ENCODE measurements at regions not wholly inside any gene's neighbourhood (a gene's known extent, or its start where the extent isn't known, plus 50 kb on each side); places are given as distances from the start of the nearest gene placed in this dataset.

GRCh38 chr3:23036728-23037127 lies 166.4 kb upstream of the UBE2E2 start:
- CTCF ChIA-PET: no interaction called here
- Mint-ChIP-seq H3K9me3 (ENCODE audit: unreplicated experiment) (peaks cover 7% of the 10 kb centered on the region), H3K36me3 (ENCODE audit: insufficient read depth, unreplicated experiment) (no peaks in the 10 kb centered on the region), H3K4me1 (ENCODE audit: insufficient read depth, unreplicated experiment) (peaks cover 20% of the 10 kb centered on the region), H3K4me3 (ENCODE audit: unreplicated experiment) (no peak overlapping the region), H3K27me3 (ENCODE audit: insufficient read depth, unreplicated experiment) (peaks cover 10% of the 10 kb centered on the region), H3K27ac (ENCODE audit: low read depth, unreplicated experiment) (peak overlapping the region; percentile 77)
- POLR2A ChIA-PET: no interaction called here
- intact Hi-C loops (cut with micrococcal nuclease): no loop called here
- no TSS peak for BruUV-seq (replicated peaks)
- no peak for TF ChIP-seq CTCF (IDR thresholded peaks at IDR 0.05; ENCODE audit: unreplicated experiment)
- no peak for DNase-seq (ENCODE audit: unreplicated experiment)

- H3K27me3 Mint-ChIP-seq (ENCODE audit: insufficient read depth, unreplicated experiment): peaks cover 10% of the 10 kb centered on the region
- H3K36me3 Mint-ChIP-seq (ENCODE audit: insufficient read depth, unreplicated experiment): no peaks in the 10 kb centered on the region
- H3K4me1 Mint-ChIP-seq (ENCODE audit: insufficient read depth, unreplicated experiment): peaks cover 32% of the 10 kb centered on the region
- BruUV-seq (replicated peaks): no TSS peak
- POLR2A ChIA-PET: no interaction called here
- CTCF ChIA-PET: no interaction called here
- intact Hi-C loops (cut with micrococcal nuclease): no loop called here
- H3K4me3 Mint-ChIP-seq (ENCODE audit: unreplicated experiment): no peak overlapping the region
- DNase-seq (ENCODE audit: unreplicated experiment): no peak
- peaks cover 7% of the 10 kb centered on the region for H3K9me3 Mint-ChIP-seq (ENCODE audit: unreplicated experiment)
- no peak for TF ChIP-seq CTCF (IDR thresholded peaks at IDR 0.05; ENCODE audit: unreplicated experiment)
- no peak overlapping the region for H3K27ac Mint-ChIP-seq (ENCODE audit: low read depth, unreplicated experiment)
Observed at GRCh38 chr3:23038471-23038870, 164.7 kb upstream of the UBE2E2 start.

GRCh38 chr3:23041918-23042696 lies 161.0 kb upstream of the UBE2E2 start:
- ChIA-PET POLR2A (no interaction called here), CTCF (interaction anchor here (0.6 kb wide), 1 partner anchor 755 kb away, joined by 4 read pairs; no protein-coding TSS in a partner anchor)
- no TSS peak for BruUV-seq (replicated peaks)
- Mint-ChIP-seq H3K9me3 (ENCODE audit: unreplicated experiment) (peaks cover 19% of the 10 kb centered on the region), H3K27ac (ENCODE audit: low read depth, unreplicated experiment) (no peak overlapping the region), H3K4me1 (ENCODE audit: insufficient read depth, unreplicated experiment) (peaks cover 21% of the 10 kb centered on the region), H3K4me3 (ENCODE audit: unreplicated experiment) (no peak overlapping the region), H3K36me3 (ENCODE audit: insufficient read depth, unreplicated experiment) (no peaks in the 10 kb centered on the region), H3K27me3 (ENCODE audit: insufficient read depth, unreplicated experiment) (peaks cover 4% of the 10 kb centered on the region)
- intact Hi-C loops (cut with micrococcal nuclease): no loop called here
- peak; percentile 37 for DNase-seq (ENCODE audit: unreplicated experiment)
- TF ChIP-seq CTCF (IDR thresholded peaks at IDR 0.05; ENCODE audit: unreplicated experiment): no peak

- no peaks in the 10 kb centered on the region for H3K36me3 Mint-ChIP-seq (ENCODE audit: insufficient read depth, unreplicated experiment)
- no peak overlapping the region for H3K27ac Mint-ChIP-seq (ENCODE audit: low read depth, unreplicated experiment)
- peaks cover 33% of the 10 kb centered on the region for H3K9me3 Mint-ChIP-seq (ENCODE audit: unreplicated experiment)
Observed at GRCh38 chr3:23044463-23044862, 158.7 kb upstream of the UBE2E2 start.

More at GRCh38 chr3:23044463-23044862, 158.7 kb upstream of the UBE2E2 start:
- no peak for TF ChIP-seq CTCF (IDR thresholded peaks at IDR 0.05; ENCODE audit: unreplicated experiment)
- ChIA-PET CTCF (no interaction called here), POLR2A (interaction anchor here (0.7 kb wide), 1 partner anchor 96 kb away, joined by 3 read pairs; no protein-coding TSS in a partner anchor)
- Mint-ChIP-seq H3K4me1 (ENCODE audit: insufficient read depth, unreplicated experiment) (peaks cover 18% of the 10 kb centered on the region), H3K27me3 (ENCODE audit: insufficient read depth, unreplicated experiment) (peaks cover 17% of the 10 kb centered on the region), H3K4me3 (ENCODE audit: unreplicated experiment) (no peak overlapping the region)
- no TSS peak for BruUV-seq (replicated peaks)
- no peak for DNase-seq (ENCODE audit: unreplicated experiment)
- intact Hi-C loops (cut with micrococcal nuclease): no loop called here

All from MCF 10A (cell line).